IPS DF 4.7 (cell line): ENCODE measurements at regions not wholly inside any gene's neighbourhood (a gene's known extent, or its start where the extent isn't known, plus 50 kb on each side); places are given as distances from the start of the nearest gene placed in this dataset.
"Not testable (repeated sequence)": the region's sequence is repeated elsewhere in the genome, so short reads cannot be mapped to it uniquely, and the experiment has no call there.

Experiments used
- DNase-seq: peaks from one replicate; pipeline ENCODE4 v3.0.0-alpha.2; 2013; ENCODE audit warnings: low spot score; ENCODE audit errors: extremely low read depth

- DNase-seq, result no peak
These were observed 330.2 kb downstream of the DSC3 start for GRCh38 chr18:30712383-30712782.

GRCh38 chr18:30709595-30709994, 332.9 kb downstream of the DSC3 start:
- no peak for DNase-seq

GRCh38 chr18:30705943-30706342, 336.6 kb downstream of the DSC3 start:
- no peak for DNase-seq

DNA sequence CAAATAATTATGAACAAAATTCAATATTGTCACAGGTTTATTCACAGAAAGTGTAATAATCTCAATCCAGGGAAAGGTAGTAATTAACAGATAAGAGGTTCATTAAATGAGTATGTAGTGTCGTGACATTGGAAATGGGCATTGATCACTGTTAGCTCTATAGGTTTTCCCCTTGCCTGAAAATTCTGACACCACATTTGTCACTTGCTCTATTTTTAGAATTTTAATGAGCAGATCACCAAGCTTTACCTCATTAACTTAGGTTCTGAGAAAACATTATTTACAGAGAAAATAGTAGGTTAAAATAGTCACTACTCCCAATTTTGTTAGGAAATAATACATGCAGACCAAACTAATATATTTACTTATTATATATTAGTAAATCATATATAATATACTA, 344.0 kb downstream of the DSC3 start:
- DNase-seq, result no peak

- no peak for DNase-seq
These were observed 346.3 kb downstream of the DSC3 start for GRCh38 chr18:30696201-30696600.

GRCh38 chr18:30694773-30695172, 347.8 kb downstream of the DSC3 start:
- no peak for DNase-seq

GRCh38 chr18:30689216-30689615, 353.3 kb downstream of the DSC3 start:
- no peak for DNase-seq

- DNase-seq, result no peak
These were observed 355.0 kb downstream of the DSC3 start for GRCh38 chr18:30687501-30687900.

- peak; percentile 5 for DNase-seq
These were observed 357.6 kb downstream of the DSC3 start for GRCh38 chr18:30684825-30685481.

GRCh38 chr18:30683836-30684235, 358.7 kb downstream of the DSC3 start:
- no peak for DNase-seq

- no peak for DNase-seq
These were observed 359.9 kb downstream of the DSC3 start for GRCh38 chr18:30682672-30683071.

GRCh38 chr18:30679285-30679930, 363.1 kb downstream of the DSC3 start:
- DNase-seq, result no peak

DNA sequence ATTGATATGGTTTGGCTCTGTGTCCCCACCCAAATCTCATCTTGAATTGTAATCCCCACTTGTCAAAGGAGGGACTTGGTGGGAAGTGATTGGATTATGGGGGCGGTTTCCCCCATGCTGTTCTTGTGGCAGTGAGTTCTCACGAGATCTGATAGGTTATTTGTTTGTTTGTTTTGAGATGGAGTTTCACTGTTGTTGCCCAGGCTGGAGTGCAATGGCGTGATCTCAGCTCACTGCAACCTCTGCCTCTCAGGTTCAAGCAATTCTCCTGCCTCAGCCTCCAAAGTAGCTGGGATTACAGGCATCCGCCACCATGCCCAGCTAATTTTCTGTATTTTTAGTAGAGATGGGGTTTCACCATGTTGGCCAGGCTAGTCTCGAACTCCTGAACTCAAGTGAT, 364.7 kb downstream of the DSC3 start:
- not testable (repeated sequence) for DNase-seq

GRCh38 chr18:30676053-30676480, 366.5 kb downstream of the DSC3 start:
- no peak for DNase-seq

- DNase-seq, result no peak
These were observed 367.0 kb downstream of the DSC3 start for GRCh38 chr18:30675493-30675892.

DNA sequence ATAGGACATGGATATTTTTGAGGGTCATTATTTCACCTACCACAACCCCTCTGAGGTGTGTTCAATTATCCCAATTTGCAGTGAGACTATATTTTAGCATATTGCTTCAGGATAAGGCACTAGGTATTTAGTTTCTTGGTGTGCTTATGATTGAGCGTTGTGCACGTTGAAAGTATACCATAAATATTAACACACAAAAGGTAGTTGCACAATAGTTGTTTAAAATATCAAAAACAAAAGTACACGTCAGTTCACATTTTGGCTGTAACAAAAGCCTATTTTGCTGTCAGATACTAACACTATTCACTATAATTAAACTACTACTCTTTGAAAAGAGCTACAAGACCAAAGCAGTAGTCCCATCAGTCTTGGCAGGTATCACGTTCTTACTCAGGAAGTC, 367.5 kb downstream of the DSC3 start:
- no peak for DNase-seq

DNA sequence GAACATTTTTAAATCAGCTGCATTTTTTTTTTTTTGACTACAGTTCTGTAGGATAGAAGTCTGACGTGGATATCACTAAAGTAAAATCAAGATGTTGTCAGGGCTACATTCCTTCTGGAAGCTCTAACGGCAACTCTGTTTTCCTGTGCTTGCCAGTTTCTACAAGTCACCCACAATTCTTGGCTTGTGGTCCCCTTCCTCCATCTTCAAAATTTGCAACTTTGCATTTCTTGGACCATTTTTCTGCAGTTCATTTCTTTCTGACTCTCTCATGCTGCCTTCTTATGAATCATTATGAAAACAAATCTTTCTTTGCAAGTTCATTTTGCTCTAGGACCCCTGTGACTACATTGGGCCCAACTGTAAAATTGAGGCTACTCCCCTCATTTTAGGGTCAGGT, 367.9 kb downstream of the DSC3 start:
- DNase-seq, result no peak

DNA sequence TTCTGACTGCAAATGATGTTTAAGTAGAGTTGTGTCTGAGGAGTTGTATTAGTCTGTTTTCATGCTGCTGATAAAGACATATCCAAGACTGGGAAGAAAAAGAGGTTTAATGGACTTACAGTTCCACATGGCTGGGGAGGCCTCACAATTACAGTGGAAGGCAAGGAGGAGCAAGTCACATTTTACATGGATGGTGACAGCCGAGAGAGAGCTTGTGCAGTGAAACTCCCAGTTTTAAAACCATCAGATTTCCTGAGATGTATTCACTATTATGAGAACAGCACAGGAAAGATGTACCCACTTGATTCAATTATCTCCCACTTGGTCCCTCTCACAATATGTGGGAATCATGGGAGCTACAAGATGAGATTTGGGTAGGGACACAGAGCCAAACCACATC, 370.1 kb downstream of the DSC3 start:
- not testable (repeated sequence) for DNase-seq

GRCh38 chr18:30658306-30658705, 384.2 kb downstream of the DSC3 start:
- DNase-seq, result no peak

DNA sequence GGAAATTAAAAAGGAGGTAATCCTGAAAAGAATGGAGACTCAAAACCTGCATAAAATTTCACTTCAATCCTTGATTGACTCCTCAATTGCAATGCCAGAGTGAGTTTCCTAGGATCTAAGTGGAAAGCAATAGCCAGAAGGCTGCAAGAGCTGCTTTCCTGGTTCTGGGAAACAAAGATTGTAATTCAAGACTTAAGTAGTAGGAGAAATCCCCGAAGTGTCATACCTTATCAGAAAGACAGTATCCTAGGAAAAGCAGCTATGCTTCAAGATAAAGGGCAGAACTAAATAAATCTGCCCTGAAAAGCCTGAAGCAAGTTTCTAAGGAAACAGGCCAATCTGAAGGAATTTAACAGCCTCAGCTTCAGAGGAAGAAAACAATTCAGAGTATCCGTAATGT, 390.2 kb downstream of the DSC3 start:
- no peak for DNase-seq

DNA sequence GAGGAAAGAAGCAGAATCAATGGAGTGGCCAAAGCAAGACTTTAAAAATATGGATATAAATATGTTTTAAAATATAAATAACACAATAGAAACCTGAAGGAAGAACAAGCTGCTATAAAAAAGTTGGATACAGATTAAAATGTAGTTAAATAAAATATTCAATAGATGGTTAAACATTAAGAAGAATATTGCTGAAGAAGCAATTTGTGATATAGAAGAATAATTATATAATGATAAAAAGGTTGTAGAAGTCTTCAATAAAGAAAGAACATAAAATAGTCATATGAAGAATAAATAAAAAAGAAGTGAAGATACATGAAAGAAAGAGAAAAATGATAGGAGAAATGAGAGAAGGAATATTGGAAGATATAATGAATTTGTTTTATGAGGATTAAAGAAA, 392.0 kb downstream of the DSC3 start:
- no peak for DNase-seq

DNA sequence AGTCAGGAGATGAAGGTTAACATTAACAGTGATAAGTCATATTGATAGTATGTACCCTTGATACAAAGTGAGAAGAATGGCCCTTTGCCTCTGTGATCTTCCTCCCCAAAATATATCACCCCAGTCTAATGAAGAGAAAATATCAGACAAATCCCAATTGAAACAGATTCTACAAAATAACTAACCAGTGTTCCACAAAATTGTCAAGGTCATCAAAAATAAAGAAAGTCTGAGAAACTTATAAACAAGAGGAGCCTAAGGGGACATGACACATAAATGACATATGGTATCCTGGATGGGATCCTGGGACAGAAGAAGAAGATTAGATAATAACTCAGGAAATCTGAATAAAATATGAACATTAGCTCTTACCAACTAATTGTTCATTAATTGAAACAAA, 398.4 kb downstream of the DSC3 start:
- DNase-seq, result no peak

DNA sequence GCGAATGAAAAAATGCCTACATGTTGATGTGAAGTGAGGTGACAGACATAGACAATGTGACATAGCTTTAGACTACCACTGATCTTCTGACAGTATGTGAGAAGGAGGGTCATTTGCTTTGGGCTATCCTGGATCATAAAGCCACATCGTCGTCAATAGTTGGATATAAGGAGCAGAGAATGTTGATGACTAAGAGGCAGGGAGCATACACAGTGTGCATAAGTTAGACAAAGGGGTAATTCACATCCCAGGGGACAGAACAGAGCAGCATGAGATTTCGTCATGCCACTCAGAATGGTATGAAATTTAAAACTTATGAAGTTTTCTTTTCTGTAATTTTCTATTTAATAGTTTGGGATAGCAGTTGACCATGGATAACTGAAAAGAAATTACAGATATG, 403.2 kb downstream of the DSC3 start:
- DNase-seq, result no peak
